Hematopoietic multipotent progenitor cell treated with erythropoietin and hydrocortisone succinate and interleukin-3 and kit ligand, for 15 days (in vitro differentiated cells): ENCODE measurements at regions not wholly inside any gene's neighbourhood (a gene's known extent, or its start where the extent isn't known, plus 50 kb on each side); places are given as distances from the start of the nearest gene placed in this dataset.

Source experiments
- DNase-seq: peaks from one replicate; pipeline ENCODE4 v3.0.0-alpha.2; 2015; ENCODE audit warnings: low spot score

- DNase-seq = no peak
Measured at GRCh38 chrX:15191830-15192229, 78.1 kb downstream of the ASB9 start.

GRCh38 chrX:15188039-15188438, 81.8 kb downstream of the ASB9 start:
- no peak for DNase-seq

GRCh38 chrX:15177316-15177715, 92.6 kb downstream of the ASB9 start:
- no peak for DNase-seq

GRCh38 chrX:15173411-15173810, 96.5 kb downstream of the ASB9 start:
- no peak for DNase-seq

GRCh38 chrX:15170927-15171326, 99.0 kb downstream of the ASB9 start:
- no peak for DNase-seq

GRCh38 chrX:15167826-15168225, 102.1 kb downstream of the ASB9 start:
- no peak for DNase-seq

GRCh38 chrX:15165832-15166231, 104.1 kb downstream of the ASB9 start:
- DNase-seq = no peak

GRCh38 chrX:15163131-15163530, 106.8 kb downstream of the ASB9 start:
- DNase-seq = no peak

GRCh38 chrX:15160558-15161095, 109.3 kb downstream of the ASB9 start:
- DNase-seq = no peak

- DNase-seq = no peak
Measured at GRCh38 chrX:15158736-15159406, 111.0 kb downstream of the ASB9 start.

GRCh38 chrX:15158350-15158735, 111.5 kb downstream of the ASB9 start:
- no peak for DNase-seq

- DNase-seq = no peak
Measured at GRCh38 chrX:15157624-15158023, 112.3 kb downstream of the ASB9 start.

GRCh38 chrX:15151267-15152186, 118.4 kb downstream of the ASB9 start:
- DNase-seq = no peak

- DNase-seq = no peak
Measured at GRCh38 chrX:15150586-15150985, 119.3 kb downstream of the ASB9 start.

GRCh38 chrX:15146515-15146914, 123.4 kb downstream of the ASB9 start:
- no peak for DNase-seq

- DNase-seq = no peak
Measured at GRCh38 chrX:15143825-15144121, 126.1 kb downstream of the ASB9 start.

- DNase-seq = peak; percentile 4
Measured at GRCh38 chrX:15143050-15143824, 126.6 kb downstream of the ASB9 start.

- no peak for DNase-seq
Measured at GRCh38 chrX:15142084-15142715, 127.7 kb downstream of the ASB9 start.

- no peak for DNase-seq
Measured at GRCh38 chrX:15136795-15137194, 133.1 kb downstream of the ASB9 start.

GRCh38 chrX:15129412-15129811, 140.5 kb downstream of the ASB9 start:
- no peak for DNase-seq

GRCh38 chrX:15128861-15129260, 141.0 kb downstream of the ASB9 start:
- DNase-seq = no peak

GRCh38 chrX:15127010-15127409, 142.9 kb downstream of the ASB9 start:
- no peak for DNase-seq
